HCT116 (cell line): ENCODE measurements at regions not wholly inside any gene's neighbourhood (a gene's known extent, or its start where the extent isn't known, plus 50 kb on each side); places are given as distances from the start of the nearest gene placed in this dataset.

Source experiments
- ATAC-seq: fragments of 200-7000 bp; cut with Tn5 transposase; 2 replicates; pipeline ENCODE4 v1.9.1; 2020; ENCODE audit warnings: mild to moderate bottlenecking, moderate library complexity
- BruUV-seq: library from RNA; stranded (reverse); fragments of 400-500 nt; replicated peaks from 2 replicates; lab custom pipeline; 2021; lab: Mats Ljungman, UMichigan
- CTCF ChIA-PET: fragments of 300-600 bp; sonication (Branson Sonifier 250); formaldehyde crosslinking; loops from one replicate; lab custom pipeline; 2021; ENCODE audit warnings: antibody characterized with exemption; lab: Charles Lee
- POLR2A ChIA-PET: fragments of 300-600, 350-600 bp; sonication (Branson Sonifier 250); formaldehyde crosslinking; loops from one replicate; lab custom pipeline; 2021; ENCODE audit warnings: antibody characterized with exemption; lab: Charles Lee
- RAD21 ChIA-PET, 2 experiments: fragments of 300-600 bp; sonication (Branson Sonifier 250); formaldehyde crosslinking; loops; one replicate each; lab custom pipeline; 2023; ENCODE audit warnings: low total read pairs in 2 of 2; ENCODE audit not compliant: uncharacterized antibody in 2 of 2, unreplicated experiment in 2 of 2, low non-redundant PET in 1 of 2; lab: Charles Lee
- DNase-seq: peaks from one replicate; pipeline ENCODE4 v3.0.0-alpha.2; 2010; ENCODE audit warnings: low read depth, low spot score
- H2AFZ ChIP-seq: fragments of 200-600 bp; shearing (Covaris generic), sonication (generic); 2 replicates; pipeline ENCODE4 v1.6.1; 2017; ENCODE audit warnings: low read depth, mixed run types, mixed read lengths, antibody characterized with exemption, low read length; ENCODE audit not compliant: poor library complexity, severe bottlenecking
- H3K27ac ChIP-seq: 2 replicates; pipeline ENCODE4 v1.5.1; 2012; ENCODE audit warnings: low read depth, low read length
- H3K27me3 ChIP-seq: fragments of 200-600 bp; sonication (generic); 2 replicates; pipeline ENCODE4 v1.6.1; 2016; ENCODE audit warnings: mixed run types, low read length, mixed read lengths; ENCODE audit not compliant: insufficient read depth
- H3K36me3 ChIP-seq, 2 experiments: fragments of 200-500 bp in 1 of 2; fragments of 200-600 bp in 1 of 2; sonication (Bioruptor generic) in 1 of 2; sonication (generic) in 1 of 2; 2 replicates each; pipeline versions ENCODE4 v1.5.1 to v1.6.1; 2014 to 2016; ENCODE audit warnings: low read length in 2 of 2, inconsistent platforms in 1 of 2, mixed read lengths in 1 of 2, mixed run types in 1 of 2; ENCODE audit not compliant: insufficient read depth in 2 of 2, control insufficient read depth in 1 of 2
- H3K4me1 ChIP-seq, 2 experiments: fragments of 200-600 bp in 1 of 2; sonication (generic) in 1 of 2; 2 replicates each; pipeline versions ENCODE4 v1.5.1 to v1.6.1; 2012 to 2017; ENCODE audit warnings: low read length in 2 of 2, inconsistent platforms in 1 of 2, mild to moderate bottlenecking in 1 of 2, mixed read lengths in 1 of 2, mixed run types in 1 of 2, moderate library complexity in 1 of 2; ENCODE audit not compliant: insufficient read depth in 2 of 2, control insufficient read depth in 1 of 2
- H3K4me2 ChIP-seq: fragments of 200-600 bp; sonication (generic); 2 replicates; pipeline ENCODE4 v1.6.1; 2017; ENCODE audit warnings: mixed run types, low read length, mixed read lengths
- H3K4me3 ChIP-seq, 2 experiments: fragments of 200-600 bp in 1 of 2; sonication (generic) in 1 of 2; replicated peaks in 1 of 2; 2 replicates each; pipeline ENCODE4 v1.5.1; 2011 to 2016; ENCODE audit warnings: low read length in 2 of 2, control low read depth in 1 of 2, low read depth in 1 of 2, mild to moderate bottlenecking in 1 of 2, mixed read lengths in 1 of 2, mixed run types in 1 of 2
- H3K79me2 ChIP-seq: fragments of 200-600 bp; sonication (generic); 2 replicates; pipeline ENCODE4 v1.6.1; 2017; ENCODE audit warnings: mild to moderate bottlenecking, mixed run types, low read length, moderate library complexity, mixed read lengths; ENCODE audit not compliant: insufficient read depth
- H3K9ac ChIP-seq: fragments of 200-600 bp; sonication (generic); 2 replicates; pipeline ENCODE4 v1.6.1; 2016; ENCODE audit warnings: low read length, mixed read lengths
- H3K9me2 ChIP-seq: fragments of 200-600 bp; sonication (generic), shearing (Covaris generic); 2 replicates; pipeline ENCODE4 v1.6.1; 2017; ENCODE audit warnings: mixed run types, mild to moderate bottlenecking, moderate library complexity; ENCODE audit not compliant: insufficient read depth
- H3K9me3 ChIP-seq, 2 experiments: fragments of 200-500 bp in 1 of 2; fragments of 200-600 bp in 1 of 2; sonication (Bioruptor generic) in 1 of 2; sonication (generic) in 1 of 2; 2 replicates each; pipeline ENCODE4 v1.6.1; 2014 to 2017; ENCODE audit warnings: low read length in 2 of 2, mixed read lengths in 2 of 2, inconsistent platforms in 1 of 2, low read depth in 1 of 2, mild to moderate bottlenecking in 1 of 2, mixed run types in 1 of 2, moderate library complexity in 1 of 2; ENCODE audit not compliant: control insufficient read depth in 1 of 2, insufficient read depth in 1 of 2
- H4K20me1 ChIP-seq: fragments of 200-600 bp; sonication (generic), shearing (Covaris generic); 2 replicates; pipeline ENCODE4 v1.6.1; 2017; ENCODE audit warnings: mixed run types, mild to moderate bottlenecking, moderate library complexity; ENCODE audit not compliant: insufficient read depth
- CEBPB ChIP-seq: IDR thresholded peaks from 2 replicates; pipeline ENCODE4 v1.6.1; 2012; ENCODE audit warnings: low read depth
- CTCF ChIP-seq, 3 experiments: fragments of 200-600 bp in 1 of 3; sonication (generic) in 1 of 3; IDR thresholded peaks in 2 of 3; conservative IDR thresholded peaks in 1 of 3; 2 replicates each; pipeline ENCODE4 v1.5.1; 2012 to 2017; ENCODE audit warnings: low read depth in 2 of 3, low read length in 2 of 3, antibody characterized with exemption in 1 of 3, borderline replicate concordance in 1 of 3, control low read depth in 1 of 3, mild to moderate bottlenecking in 1 of 3, mixed read lengths in 1 of 3, mixed run types in 1 of 3, moderate library complexity in 1 of 3; ENCODE audit not compliant: insufficient read depth in 1 of 3
- EGR1 ChIP-seq: IDR thresholded peaks from 2 replicates; pipeline ENCODE4 v1.6.1; 2012; ENCODE audit warnings: low read depth
- ELF1 ChIP-seq: IDR thresholded peaks from 2 replicates; pipeline ENCODE4 v1.6.1; 2012; ENCODE audit warnings: low read depth, borderline replicate concordance
- EZH2 ChIP-seq: fragments of 200-600 bp; sonication (generic); IDR thresholded peaks from 2 replicates; pipeline ENCODE4 v1.6.1; 2017; ENCODE audit warnings: antibody characterized with exemption, mixed run types
- FOSL1 ChIP-seq: IDR thresholded peaks from 2 replicates; pipeline ENCODE4 v1.6.1; 2012; ENCODE audit warnings: low read depth
- POLR2A ChIP-seq: IDR thresholded peaks from 2 replicates; pipeline ENCODE4 v1.7.0; 2011; ENCODE audit warnings: borderline replicate concordance; ENCODE audit not compliant: insufficient read depth, insufficient read length; ENCODE audit errors: extremely low read depth
- REST ChIP-seq: IDR thresholded peaks from 2 replicates; pipeline ENCODE4 v1.6.1; 2012; ENCODE audit warnings: low read depth
- SP1 ChIP-seq: IDR thresholded peaks from 2 replicates; pipeline ENCODE4 v1.6.1; 2012; ENCODE audit warnings: low read depth
- SRF ChIP-seq: IDR thresholded peaks from 2 replicates; pipeline ENCODE4 v1.6.1; 2012; ENCODE audit warnings: low read depth
- ZFX ChIP-seq: fragments of 450-650 bp; IDR thresholded peaks from 2 replicates; pipeline ENCODE4 v1.6.1; 2017
- ZNF274 ChIP-seq: fragments of 200-500 bp; sonication (Bioruptor generic); IDR thresholded peaks from 2 replicates; pipeline ENCODE4 v1.6.1; 2014; ENCODE audit warnings: mild to moderate bottlenecking, low read depth, low read length, inconsistent platforms
- intact Hi-C: fragments of 100-400 bp; cut with micrococcal nuclease; formaldehyde crosslinking; loops from 2 replicates; pipeline ENCODE4 v1.10.0; 2022

GRCh38 chr12:88693837-88694445 is 113.7 kb upstream of the KITLG start:
- CTCF ChIA-PET = no interaction called here
- Histone ChIP-seq H3K4me3 (no peak overlapping the region), H2AFZ (no peak overlapping the region), H4K20me1 (no peaks in the 10 kb centered on the region), H3K27me3 (no peaks in the 10 kb centered on the region), H3K4me1 (no peaks in the 10 kb centered on the region), H3K9me3 (peaks cover 4 to 8% of the 10 kb centered on the region in 2 experiments; a peak in 1 of 4 replicates), H3K9ac (no peak overlapping the region), H3K36me3 (no peaks in the 10 kb centered on the region), H3K9me2 (no peaks in the 10 kb centered on the region), H3K79me2 (no peaks in the 10 kb centered on the region), H3K4me2 (no peak overlapping the region), H3K27ac (no peak overlapping the region)
- TF ChIP-seq EGR1 (no peak), SP1 (no peak), POLR2A (no peak), ZFX (no peak), ZNF274 (no peak), SRF (no peak)
- ATAC-seq (no peak), DNase-seq (no peak)
- POLR2A ChIA-PET = no interaction called here
- RAD21 ChIA-PET = no interaction called here
- intact Hi-C loops = no loop called here
- BruUV-seq = no TSS peak

GRCh38 chr12:88691811-88692210 is 111.5 kb upstream of the KITLG start:
- H3K9me3 ChIP-seq = peaks cover 4 to 8% of the 10 kb centered on the region in 2 experiments; a peak in 1 of 4 replicates
- H3K36me3 ChIP-seq = no peaks in the 10 kb centered on the region
- H3K27me3 ChIP-seq = no peaks in the 10 kb centered on the region
- H3K27ac ChIP-seq = no peak overlapping the region
- intact Hi-C loops = no loop called here
- ATAC-seq (no peak), DNase-seq (no peak)
- BruUV-seq = no TSS peak
- no peaks in the 10 kb centered on the region for H3K79me2 ChIP-seq
- H2AFZ ChIP-seq = no peak overlapping the region
- H4K20me1 ChIP-seq = no peaks in the 10 kb centered on the region
- TF ChIP-seq REST = no peak
- TF ChIP-seq ZFX = no peak
- no peak for TF ChIP-seq POLR2A
- no peak for TF ChIP-seq ELF1
- no peak for TF ChIP-seq FOSL1
- TF ChIP-seq EZH2 = no peak
- TF ChIP-seq CTCF (IDR thresholded peaks at IDR 0.05 in 2 of 3, conservative IDR thresholded peaks at IDR 0.05 in 1 of 3; ENCODE audit: borderline replicate concordance in 1 of 3, insufficient read depth in 1 of 3, low read depth in 2 of 3, low read length in 2 of 3) = no peak
- TF ChIP-seq SP1 = no peak
- no peak for TF ChIP-seq CEBPB
- TF ChIP-seq SRF = no peak
- no peak overlapping the region for H3K4me3 ChIP-seq
- H3K4me2 ChIP-seq = no peak overlapping the region
- no peak overlapping the region for H3K9ac ChIP-seq
- RAD21 ChIA-PET = no interaction called here
- CTCF ChIA-PET = no interaction called here
- H3K9me2 ChIP-seq = no peaks in the 10 kb centered on the region
- H3K4me1 ChIP-seq = no peaks in the 10 kb centered on the region
- POLR2A ChIA-PET = no interaction called here
